PC-3 (cell line): ENCODE measurements at regions not wholly inside any gene's neighbourhood (a gene's known extent, or its start where the extent isn't known, plus 50 kb on each side); places are given as distances from the start of the nearest gene placed in this dataset.

Experiments
- ATAC-seq: fragments of 200-7000 bp; cut with Tn5 transposase; 2 replicates; pipeline ENCODE4 v1.9.1; 2020; ENCODE audit warnings: mild to moderate bottlenecking, moderate library complexity
- BruUV-seq: library from RNA; stranded (reverse); fragments of 400-500 nt; replicated peaks from 2 replicates; lab custom pipeline; 2021; lab: Mats Ljungman, UMichigan
- CTCF ChIA-PET: fragments of 300-600 bp; sonication (Branson Sonifier 250); formaldehyde crosslinking; loops from one replicate; lab custom pipeline; 2022; ENCODE audit warnings: antibody characterized with exemption; lab: Charles Lee
- POLR2A ChIA-PET: fragments of 300-600 bp; sonication (Branson Sonifier 250); formaldehyde crosslinking; loops from one replicate; lab custom pipeline; 2022; ENCODE audit warnings: antibody characterized with exemption; ENCODE audit not compliant: unreplicated experiment; lab: Charles Lee
- DNase-seq: peaks from one replicate; pipeline ENCODE4 v3.0.0-alpha.2; 2015
- H2AFZ ChIP-seq: fragments of 300-600 bp; sonication (generic); 2 replicates; pipeline ENCODE4 v1.6.0; 2016; ENCODE audit warnings: antibody characterized with exemption, low read length
- H3F3A ChIP-seq: fragments of 300-600 bp; sonication (generic); one replicate; pipeline ENCODE4 v1.6.0; 2017; ENCODE audit warnings: antibody characterized with exemption, low read length, control low read depth, mild to moderate bottlenecking; ENCODE audit not compliant: unreplicated experiment
- H3K27ac ChIP-seq: fragments of 300-600 bp; sonication (generic); 2 replicates; pipeline ENCODE4 v1.5.1; 2016; ENCODE audit warnings: mild to moderate bottlenecking, low read length
- H3K27me3 ChIP-seq: fragments of 300-600 bp; sonication (generic); 2 replicates; pipeline ENCODE4 v1.6.1; 2016; ENCODE audit warnings: low read length, mixed read lengths
- H3K36me3 ChIP-seq: fragments of 300-600 bp; sonication (generic); 2 replicates; pipeline ENCODE4 v1.6.1; 2016; ENCODE audit warnings: low read depth, mixed run types, low read length, mixed read lengths
- H3K4me1 ChIP-seq: fragments of 300-600 bp; sonication (generic); 2 replicates; pipeline ENCODE4 v1.5.1; 2016; ENCODE audit warnings: low read length; ENCODE audit not compliant: insufficient read depth
- H3K4me2 ChIP-seq: fragments of 300-600 bp; sonication (generic); 2 replicates; pipeline ENCODE4 v1.6.0; 2016; ENCODE audit warnings: low read length
- H3K4me3 ChIP-seq: fragments of 300-600 bp; sonication (generic); 2 replicates; pipeline ENCODE4 v1.5.1; 2016; ENCODE audit warnings: mild to moderate bottlenecking, low read length, mixed read lengths
- H3K79me2 ChIP-seq: fragments of 300-600 bp; sonication (generic); 2 replicates; pipeline ENCODE4 v1.6.1; 2017; ENCODE audit warnings: low read length, mixed read lengths
- H3K9ac ChIP-seq: fragments of 300-600 bp; sonication (generic); 2 replicates; pipeline ENCODE4 v1.6.0; 2016; ENCODE audit warnings: mild to moderate bottlenecking, low read length
- H3K9me2 ChIP-seq: fragments of 300-600 bp; sonication (generic); replicated peaks from 2 replicates; pipeline ENCODE4 v1.6.1; 2016; ENCODE audit warnings: mixed run types, low read length, mixed read lengths
- H3K9me3 ChIP-seq: fragments of 300-600 bp; sonication (generic); 2 replicates; pipeline ENCODE4 v1.6.1; 2016; ENCODE audit warnings: low read length, mixed read lengths
- H4K20me1 ChIP-seq: fragments of 300-600 bp; sonication (generic); 2 replicates; pipeline ENCODE4 v1.6.1; 2016; ENCODE audit warnings: low read length, mixed read lengths
- CTCF ChIP-seq: fragments of 300-600 bp; sonication (generic); conservative IDR thresholded peaks from 2 replicates; pipeline ENCODE4 v1.5.1; 2017; ENCODE audit warnings: antibody characterized with exemption, low read depth, mild to moderate bottlenecking, low read length
- EZH2 ChIP-seq: fragments of 300-600 bp; sonication (generic); IDR thresholded peaks from one replicate; pipeline ENCODE4 v1.6.1; 2017; ENCODE audit warnings: antibody characterized with exemption, mild to moderate bottlenecking, low read length; ENCODE audit not compliant: unreplicated experiment
- EZH2phosphoT487 ChIP-seq: fragments of 300-600 bp; sonication (generic); IDR thresholded peaks from 2 replicates; pipeline ENCODE4 v1.6.1; 2018; ENCODE audit warnings: mild to moderate bottlenecking, antibody characterized with exemption, low read length, borderline replicate concordance
- intact Hi-C: fragments of 100-400 bp; cut with micrococcal nuclease; formaldehyde crosslinking; loops from 2 replicates; pipeline ENCODE4 v1.9.0; 2023

GRCh38 chr3:5735896-5736295, 548.4 kb downstream of the EDEM1 start:
- Histone ChIP-seq H3K79me2 (no peaks in the 10 kb centered on the region), H3K4me2 (no peak overlapping the region), H3K9me2 (no peaks in the 10 kb centered on the region), H3K9me3 (no peaks in the 10 kb centered on the region), H3K27ac (no peak overlapping the region), H4K20me1 (no peaks in the 10 kb centered on the region), H2AFZ (no peak overlapping the region), H3K4me1 (no peaks in the 10 kb centered on the region), H3F3A (no peaks in the 10 kb centered on the region), H3K4me3 (no peak overlapping the region), H3K27me3 (no peaks in the 10 kb centered on the region), H3K36me3 (no peaks in the 10 kb centered on the region), H3K9ac (no peak overlapping the region)
- no TSS peak for BruUV-seq
- ATAC-seq (no peak), DNase-seq (no peak)
- intact Hi-C loops, result no loop called here
- ChIA-PET CTCF (no interaction called here), POLR2A (no interaction called here)
- no peak for TF ChIP-seq EZH2phosphoT487
- no peak for TF ChIP-seq CTCF
- no peak for TF ChIP-seq EZH2

- Histone ChIP-seq H3K4me3 (no peak overlapping the region), H3K9me3 (no peaks in the 10 kb centered on the region), H3K4me2 (no peak overlapping the region), H3K9ac (no peak overlapping the region), H2AFZ (no peak overlapping the region), H3F3A (no peaks in the 10 kb centered on the region), H3K4me1 (no peaks in the 10 kb centered on the region), H3K9me2 (no peaks in the 10 kb centered on the region), H3K79me2 (no peaks in the 10 kb centered on the region), H3K27ac (no peak overlapping the region), H3K36me3 (no peaks in the 10 kb centered on the region), H4K20me1 (no peaks in the 10 kb centered on the region), H3K27me3 (no peaks in the 10 kb centered on the region)
- ATAC-seq, result no peak
- CTCF ChIA-PET, result no interaction called here
- intact Hi-C loops, result no loop called here
- TF ChIP-seq EZH2phosphoT487 (no peak), CTCF (no peak), EZH2 (no peak)
- BruUV-seq, result no TSS peak
- no peak for DNase-seq
- POLR2A ChIA-PET, result no interaction called here
Observed at GRCh38 chr3:5739299-5739935, 551.9 kb downstream of the EDEM1 start.

GRCh38 chr3:5739949-5740348, 552.4 kb downstream of the EDEM1 start:
- Histone ChIP-seq H3K9me2 (no peaks in the 10 kb centered on the region), H3K4me3 (no peak overlapping the region), H3K9me3 (no peaks in the 10 kb centered on the region), H3K4me2 (no peak overlapping the region), H2AFZ (no peak overlapping the region), H3K79me2 (no peaks in the 10 kb centered on the region), H3K27me3 (no peaks in the 10 kb centered on the region), H3F3A (no peaks in the 10 kb centered on the region), H3K9ac (no peak overlapping the region), H3K4me1 (no peaks in the 10 kb centered on the region), H3K36me3 (no peaks in the 10 kb centered on the region), H3K27ac (no peak overlapping the region), H4K20me1 (no peaks in the 10 kb centered on the region)
- no peak for ATAC-seq
- DNase-seq, result no peak
- BruUV-seq, result no TSS peak
- ChIA-PET CTCF (no interaction called here), POLR2A (no interaction called here)
- intact Hi-C loops, result no loop called here
- no peak for TF ChIP-seq EZH2
- TF ChIP-seq EZH2phosphoT487, result no peak
- TF ChIP-seq CTCF, result no peak
